Activated CD4-positive, alpha-beta T cell treated with anti-CD3 and anti-CD28 coated beads for 48 hours (primary cell): ENCODE measurements at regions not wholly inside any gene's neighbourhood (a gene's known extent, or its start where the extent isn't known, plus 50 kb on each side); places are given as distances from the start of the nearest gene placed in this dataset.
"Not testable (repeated sequence)": the region's sequence is repeated elsewhere in the genome, so short reads cannot be mapped to it uniquely, and the experiment has no call there.

ENCODE experiments used
- DNase-seq: peaks from one replicate; pipeline ENCODE4 v3.0.0-alpha.2; 2020

GRCh38 chrX:106378616-106379015, 210.5 kb downstream of the PWWP3B start:
- no peak for DNase-seq

- no peak for DNase-seq
Observed at GRCh38 chrX:106391284-106391911, 220.4 kb upstream of the RADX start.

GRCh38 chrX:106392346-106392745, 219.4 kb upstream of the RADX start:
- DNase-seq, result no peak

GRCh38 chrX:106397788-106398538, 213.8 kb upstream of the RADX start:
- DNase-seq, result no peak

GRCh38 chrX:106401965-106402559, 209.7 kb upstream of the RADX start:
- no peak for DNase-seq

GRCh38 chrX:106404512-106404911, 207.3 kb upstream of the RADX start:
- DNase-seq, result no peak

GRCh38 chrX:106415276-106415895, 196.4 kb upstream of the RADX start:
- DNase-seq, result peak; percentile 2

GRCh38 chrX:106436691-106437090, 175.1 kb upstream of the RADX start:
- no peak for DNase-seq

GRCh38 chrX:106437407-106437806, 174.4 kb upstream of the RADX start:
- no peak for DNase-seq

- no peak for DNase-seq
Observed at GRCh38 chrX:106450405-106450804, 161.4 kb upstream of the RADX start.

GRCh38 chrX:106451933-106452332, 159.8 kb upstream of the RADX start:
- DNase-seq, result no peak

- DNase-seq, result no peak
Observed at GRCh38 chrX:106454991-106455390, 156.8 kb upstream of the RADX start.

- DNase-seq, result no peak
Observed at GRCh38 chrX:106457802-106458201, 154.0 kb upstream of the RADX start.

- no peak for DNase-seq
Observed at GRCh38 chrX:106467422-106467821, 144.4 kb upstream of the RADX start.

GRCh38 chrX:106467943-106468342, 143.8 kb upstream of the RADX start:
- DNase-seq, result no peak

- no peak for DNase-seq
Observed at GRCh38 chrX:106468433-106468832, 143.3 kb upstream of the RADX start.

- no peak for DNase-seq
Observed at GRCh38 chrX:106479920-106480319, 131.9 kb upstream of the RADX start.

GRCh38 chrX:106481341-106481740, 130.4 kb upstream of the RADX start:
- DNase-seq, result peak; percentile 27

GRCh38 chrX:106484233-106484632, 127.5 kb upstream of the RADX start:
- peak; percentile 13 for DNase-seq

- DNase-seq, result not testable (repeated sequence)
Observed at GRCh38 chrX:106493210-106493816, 118.5 kb upstream of the RADX start.

GRCh38 chrX:106499473-106499872, 112.3 kb upstream of the RADX start:
- DNase-seq, result no peak

- no peak for DNase-seq
Observed at GRCh38 chrX:106510713-106511403, 100.9 kb upstream of the RADX start.
